GM18873 (cell line): ENCODE measurements at regions not wholly inside any gene's neighbourhood (a gene's known extent, or its start where the extent isn't known, plus 50 kb on each side); places are given as distances from the start of the nearest gene placed in this dataset.
"Not testable (repeated sequence)": the region's sequence is repeated elsewhere in the genome, so short reads cannot be mapped to it uniquely, and the experiment has no call there.

Experiments used
- ATAC-seq: cut with Tn5 transposase; IDR thresholded peaks from one replicate; pipeline ENCODE4 v1.9.1; 2021; ENCODE audit warnings: mild to moderate bottlenecking, moderate library complexity, moderate number of reproducible peaks; ENCODE audit not compliant: unreplicated experiment, low FRiP score

DNA sequence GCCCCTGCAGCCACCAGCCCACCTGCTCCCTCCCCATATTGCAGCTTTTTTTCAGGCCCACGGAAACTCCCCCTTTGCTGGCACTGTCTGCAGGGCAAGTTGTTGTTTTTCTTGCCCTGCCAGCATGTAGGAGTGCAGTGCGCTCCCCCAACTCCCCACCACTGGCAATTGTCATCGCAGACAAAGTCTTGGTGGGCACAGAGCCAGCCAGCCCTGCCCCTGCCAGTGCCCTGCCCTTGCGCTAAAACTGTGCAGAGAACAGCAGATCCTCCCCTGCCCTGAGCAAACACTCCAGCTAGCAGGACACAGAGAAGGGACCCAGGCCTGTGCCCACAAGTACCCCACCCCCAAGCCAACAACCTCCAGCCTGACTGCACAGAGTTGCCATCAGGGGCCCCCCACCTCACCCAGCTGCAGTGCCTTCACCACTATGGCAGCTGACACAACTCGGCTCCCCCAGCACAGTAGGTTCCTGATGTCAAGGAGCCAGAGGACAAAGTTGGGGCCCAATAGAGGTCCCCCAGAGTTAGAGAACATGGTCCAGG is 158.1 kb upstream of the ARHGAP42 start:
- ATAC-seq: no peak

DNA sequence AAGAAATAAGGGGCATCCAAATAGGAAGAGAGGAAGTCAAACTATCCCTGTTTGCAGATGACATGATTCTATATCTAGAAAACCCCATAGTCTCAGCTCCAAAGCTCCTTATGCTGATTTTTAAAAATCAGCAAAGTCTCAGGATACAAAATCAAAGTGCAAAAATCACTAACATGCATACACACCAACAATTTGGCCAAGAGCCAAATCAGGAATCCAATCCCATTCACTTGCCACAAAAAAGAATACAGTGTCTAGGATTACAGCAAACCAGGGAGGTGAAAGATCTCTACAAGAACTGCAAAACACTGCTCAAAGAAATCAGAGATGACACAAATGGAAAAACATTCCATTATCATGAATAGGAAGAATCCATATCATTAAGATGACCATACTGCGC is 155.8 kb upstream of the ARHGAP42 start:
- not testable (repeated sequence) for ATAC-seq

DNA sequence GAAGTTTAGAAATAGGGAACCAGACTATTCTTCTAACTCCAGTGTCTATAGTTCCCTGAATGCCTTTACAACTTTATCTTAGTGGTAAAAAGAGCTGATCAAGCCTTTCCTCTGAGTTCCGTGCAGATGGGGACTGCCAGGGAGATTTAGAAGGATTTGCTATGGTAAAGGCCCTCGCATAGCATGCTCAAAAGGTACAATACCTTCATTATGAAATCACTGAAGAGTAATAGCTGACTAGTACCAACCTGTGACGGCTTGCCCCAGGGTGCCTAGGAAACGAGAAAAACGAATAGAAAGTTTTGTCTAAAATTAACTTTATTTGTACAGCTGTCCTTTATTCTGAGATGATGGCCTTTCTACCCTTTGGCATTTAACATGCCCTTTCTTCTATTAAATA is 150.1 kb upstream of the ARHGAP42 start:
- no peak for ATAC-seq

- ATAC-seq: no peak
These were observed 143.7 kb upstream of the ARHGAP42 start for GRCh38 chr11:100543386-100543785.

GRCh38 chr11:100545556-100545955 is 141.5 kb upstream of the ARHGAP42 start:
- no peak for ATAC-seq

GRCh38 chr11:100545970-100546369 is 141.1 kb upstream of the ARHGAP42 start:
- no peak for ATAC-seq

- ATAC-seq: no peak
These were observed 140.4 kb upstream of the ARHGAP42 start for GRCh38 chr11:100546714-100547113.

DNA sequence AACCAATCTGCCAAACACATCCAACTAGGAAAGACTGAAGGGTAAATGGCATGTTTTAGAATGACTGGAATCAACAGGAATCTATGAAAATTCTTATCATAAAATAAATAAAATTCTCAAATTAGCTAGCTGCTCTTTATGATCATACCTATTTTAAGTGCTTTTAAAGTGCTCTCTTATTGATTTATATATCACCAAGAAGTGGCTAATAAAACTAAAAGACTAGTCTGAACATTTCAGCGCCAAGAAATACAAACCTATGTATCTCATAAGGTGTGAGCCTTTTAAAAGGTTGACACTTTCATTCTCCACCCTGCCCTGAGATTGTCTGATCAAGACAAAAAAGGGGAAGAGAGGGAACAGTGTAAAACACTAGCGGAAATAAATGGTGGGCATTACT is 136.8 kb upstream of the ARHGAP42 start:
- ATAC-seq: no peak

DNA sequence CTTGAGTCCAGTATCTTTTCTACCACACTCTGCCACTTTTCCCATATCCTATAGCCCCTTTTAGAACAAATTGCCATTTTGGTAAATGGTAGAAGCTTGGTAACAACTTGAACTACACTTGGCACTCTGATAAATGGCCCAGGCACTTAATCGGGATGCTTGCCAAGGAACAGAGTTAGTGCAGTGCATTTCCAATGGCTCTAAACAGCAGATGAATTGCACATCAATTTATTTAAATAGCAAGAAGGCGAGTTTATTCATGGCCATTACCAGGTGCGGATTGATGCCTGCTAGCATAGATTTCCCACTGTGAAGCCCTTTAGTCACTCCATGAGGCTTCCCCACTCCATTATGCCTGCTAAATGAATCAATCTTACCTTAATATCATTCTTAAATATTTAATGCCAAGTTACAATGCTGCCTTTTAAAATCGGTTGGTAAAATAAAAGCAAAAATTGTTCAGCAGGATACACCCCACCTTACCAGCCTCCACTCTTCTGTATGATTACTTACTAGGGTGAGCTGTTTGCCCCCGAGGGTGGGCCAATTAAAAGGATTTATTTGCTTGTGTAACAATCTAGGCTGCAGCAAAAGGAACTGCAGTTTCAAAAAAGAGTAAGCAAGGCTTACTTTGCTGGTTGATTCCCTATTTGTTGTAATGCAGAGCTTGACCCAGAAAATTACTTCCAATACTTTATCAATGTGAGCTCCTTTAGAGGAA is 136.0 kb upstream of the ARHGAP42 start:
- ATAC-seq: no peak

- ATAC-seq: no peak
These were observed 131.2 kb upstream of the ARHGAP42 start for GRCh38 chr11:100555931-100556330.

DNA sequence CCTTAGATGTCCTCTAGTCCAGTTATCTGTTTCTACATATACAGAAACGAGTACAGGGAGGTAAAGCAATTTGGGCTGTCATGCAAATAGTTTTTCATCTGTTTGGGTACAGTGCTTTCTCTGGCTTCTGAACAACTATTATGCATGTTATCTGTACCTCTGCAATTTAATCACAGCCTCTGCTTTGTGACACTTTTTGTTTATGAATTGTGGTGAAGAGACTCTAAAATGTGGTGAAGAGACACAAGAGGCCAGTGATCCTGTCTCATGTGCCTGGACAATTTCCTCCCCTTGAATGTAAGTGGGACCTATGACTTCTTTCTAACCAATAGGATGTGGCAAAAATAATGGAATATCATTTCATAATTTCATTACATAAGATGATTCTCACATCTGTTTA is 130.3 kb upstream of the ARHGAP42 start:
- ATAC-seq: no peak

- no peak for ATAC-seq
These were observed 129.1 kb upstream of the ARHGAP42 start for GRCh38 chr11:100557830-100558611.

DNA sequence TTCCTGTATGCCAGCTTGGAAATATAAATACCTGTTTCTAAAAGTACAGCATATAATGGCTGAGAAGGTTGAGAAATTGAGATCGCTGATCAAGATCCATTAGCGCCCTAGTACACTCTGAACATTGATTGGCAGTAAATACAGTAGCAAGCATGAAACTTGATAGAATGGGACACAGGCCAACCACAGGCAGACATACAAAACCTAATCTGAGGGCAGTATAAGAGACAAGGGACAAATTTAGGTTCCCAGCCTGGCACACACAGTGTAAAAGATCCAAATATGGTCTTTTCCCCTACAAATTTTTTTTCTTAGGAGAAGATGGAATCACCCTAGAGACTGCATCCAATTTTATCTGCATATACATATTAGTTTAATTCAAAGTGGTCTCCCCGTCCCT is 126.5 kb upstream of the ARHGAP42 start:
- ATAC-seq: no peak

- ATAC-seq: no peak
These were observed 125.8 kb upstream of the ARHGAP42 start for GRCh38 chr11:100561323-100561722.

DNA sequence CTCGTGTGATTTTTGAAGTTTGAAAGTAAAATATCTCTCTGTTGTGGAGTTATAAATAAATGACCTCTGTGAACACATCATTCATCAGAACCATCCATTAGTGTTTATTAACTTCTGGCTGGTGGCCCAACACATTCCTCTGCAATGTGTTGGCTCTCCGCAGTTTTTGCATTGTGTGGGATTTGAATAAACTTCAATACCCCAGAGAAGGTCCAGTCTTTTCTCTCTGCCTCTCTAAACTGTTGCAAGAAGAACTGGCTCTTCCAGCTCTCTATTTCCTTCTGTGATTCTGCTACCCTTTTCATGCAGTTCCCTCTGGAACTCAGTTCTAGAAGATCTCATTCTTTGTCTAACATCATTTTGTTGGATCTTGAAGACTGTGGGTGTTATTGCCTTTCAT is 125.0 kb upstream of the ARHGAP42 start:
- no peak for ATAC-seq

GRCh38 chr11:100563541-100564280 is 123.4 kb upstream of the ARHGAP42 start:
- no peak for ATAC-seq

GRCh38 chr11:100573911-100574513 is 113.1 kb upstream of the ARHGAP42 start:
- ATAC-seq: no peak

GRCh38 chr11:100574894-100575769 is 112.0 kb upstream of the ARHGAP42 start:
- no peak for ATAC-seq

- peak; percentile 77 for ATAC-seq
These were observed 111.0 kb upstream of the ARHGAP42 start for GRCh38 chr11:100575860-100576717.
